CD14-positive monocyte (primary cell): ENCODE measurements at regions not wholly inside any gene's neighbourhood (a gene's known extent, or its start where the extent isn't known, plus 50 kb on each side); places are given as distances from the start of the nearest gene placed in this dataset.

ENCODE experiments used
- DNase-seq, 3 donors: peaks; one replicate each; pipeline ENCODE4 v3.0.0-alpha.2; 2011 to 2022
- H2AFZ ChIP-seq: 2 replicates; pipeline ENCODE4 v1.6.0; 2012; ENCODE audit warnings: mild to moderate bottlenecking, low read depth, low read length, inconsistent platforms; ENCODE audit not compliant: insufficient read depth, poor library complexity, severe bottlenecking
- H3K27ac ChIP-seq, 2 donors: 1 replicate in 1 of 2; 2 replicates in 1 of 2; pipeline ENCODE4 v1.5.1; 2012 to 2013; ENCODE audit warnings: low read length in 2 of 2, control low read depth in 1 of 2, inconsistent platforms in 1 of 2, low read depth in 1 of 2, mild to moderate bottlenecking in 1 of 2
- H3K27me3 ChIP-seq, 2 donors: one replicate each; pipeline versions ENCODE4 v1.6.0 to v1.6.1; 2011 to 2013; ENCODE audit warnings: low read length in 2 of 2; ENCODE audit not compliant: control insufficient read depth in 2 of 2, insufficient read depth in 2 of 2
- H3K36me3 ChIP-seq, 2 donors: replicated peaks in 1 of 2; 1 replicate in 1 of 2; 2 replicates in 1 of 2; pipeline versions ENCODE4 v1.5.1 to v1.6.1; 2012 to 2013; ENCODE audit warnings: low read length in 2 of 2, control low read depth in 1 of 2, inconsistent platforms in 1 of 2, mild to moderate bottlenecking in 1 of 2; ENCODE audit not compliant: insufficient read depth in 2 of 2, control insufficient read depth in 1 of 2
- H3K4me1 ChIP-seq, 2 donors: 1 replicate in 1 of 2; 2 replicates in 1 of 2; pipeline versions ENCODE4 v1.5.1 to v1.6.1; 2012 to 2013; ENCODE audit warnings: low read length in 2 of 2, control low read depth in 1 of 2, inconsistent platforms in 1 of 2, mild to moderate bottlenecking in 1 of 2, moderate library complexity in 1 of 2; ENCODE audit not compliant: insufficient read depth in 2 of 2, control insufficient read depth in 1 of 2
- H3K4me2 ChIP-seq: replicated peaks from 2 replicates; pipeline ENCODE3; 2012; ENCODE audit warnings: low read length, moderate library complexity, mild to moderate bottlenecking; ENCODE audit not compliant: poor library complexity, severe bottlenecking; ENCODE audit errors: extremely low read depth
- H3K4me3 ChIP-seq, 3 experiments: fragments of 200-600 bp in 1 of 3; sonication (generic) in 1 of 3; replicated peaks in 1 of 3; 1 replicate in 2 of 3; 2 replicates in 1 of 3; pipeline ENCODE4 v1.5.1; 2011 to 2013; ENCODE audit warnings: low read length in 3 of 3, mild to moderate bottlenecking in 3 of 3, control low read depth in 2 of 3, low read depth in 2 of 3, inconsistent platforms in 1 of 3, moderate library complexity in 1 of 3
- H3K79me2 ChIP-seq: 2 replicates; pipeline ENCODE4 v1.6.0; 2012; ENCODE audit warnings: mild to moderate bottlenecking, control low read depth, inconsistent platforms, low read length, moderate library complexity; ENCODE audit not compliant: insufficient read depth
- H3K9ac ChIP-seq: 2 replicates; pipeline ENCODE4 v1.6.0; 2017; ENCODE audit warnings: low read length, mild to moderate bottlenecking; ENCODE audit not compliant: insufficient read depth, poor library complexity, severe bottlenecking
- H3K9me3 ChIP-seq, 2 donors: replicated peaks in 1 of 2; 1 replicate in 1 of 2; 2 replicates in 1 of 2; pipeline versions ENCODE4 v1.5.1 to v1.6.1; 2012 to 2013; ENCODE audit warnings: low read length in 2 of 2, control low read depth in 1 of 2; ENCODE audit not compliant: control insufficient read depth in 1 of 2, insufficient read depth in 1 of 2
- H4K20me1 ChIP-seq: 2 replicates; pipeline ENCODE4 v1.6.0; 2012; ENCODE audit warnings: mild to moderate bottlenecking, low read length, control low read depth, moderate library complexity; ENCODE audit not compliant: insufficient read depth
- H3K27ac Mint-ChIP-seq, 7 donors: one replicate each; pipeline ENCODE4 v1.8.0; 2020; ENCODE audit warnings: mild to moderate bottlenecking in 7 of 7, mixed read lengths in 7 of 7, moderate library complexity in 6 of 7, inconsistent platforms in 2 of 7
- H3K27me3 Mint-ChIP-seq, 3 donors: one replicate each; pipeline ENCODE4 v1.8.0; 2021 to 2022; ENCODE audit warnings: low read depth in 3 of 3, mild to moderate bottlenecking in 3 of 3, mixed read lengths in 3 of 3, moderate library complexity in 3 of 3, inconsistent platforms in 1 of 3
- H3K36me3 Mint-ChIP-seq, 2 donors: one replicate each; pipeline ENCODE4 v1.8.0; 2020; ENCODE audit warnings: mixed read lengths in 2 of 2, inconsistent platforms in 1 of 2, mild to moderate bottlenecking in 1 of 2
- H3K4me1 Mint-ChIP-seq: one replicate; pipeline ENCODE4 v1.8.0; 2020; ENCODE audit warnings: mild to moderate bottlenecking, mixed read lengths
- H3K4me3 Mint-ChIP-seq, 2 donors: one replicate each; pipeline ENCODE4 v1.8.0; 2020; ENCODE audit warnings: mild to moderate bottlenecking in 2 of 2, mixed read lengths in 2 of 2, moderate library complexity in 1 of 2
- H3K9me3 Mint-ChIP-seq, 7 donors: one replicate each; pipeline ENCODE4 v1.8.0; 2020 to 2022; ENCODE audit warnings: mixed read lengths in 7 of 7, mild to moderate bottlenecking in 6 of 7, moderate library complexity in 6 of 7, inconsistent platforms in 2 of 7
- CTCF ChIP-seq: fragments of 200-600 bp; IDR thresholded peaks from one replicate; pipeline ENCODE4 v1.8.0; 2022; ENCODE audit warnings: antibody characterized with exemption, mild to moderate bottlenecking
- WGBS: methylation state at CpG from one replicate; pipeline ENCODE4 v1.1.5; 2013; ENCODE audit warnings: missing lambda C conversion rate; ENCODE audit not compliant: insufficient coverage; 5-methylcytosine and 5-hydroxymethylcytosine counted together
- intact Hi-C, 2 donors: fragments of 100-400 bp; cut with micrococcal nuclease; formaldehyde crosslinking; loops; one replicate each; pipeline versions ENCODE4 v1.15.0 to v1.15.1; 2023

- H3K27me3 ChIP-seq: no peaks in the 10 kb centered on the region
- no peaks in the 10 kb centered on the region for H3K36me3 Mint-ChIP-seq
- H3K27ac Mint-ChIP-seq: peak overlapping the region in 1 of 7 donors; percentile 56
- peaks cover 47% of the 10 kb centered on the region for H3K4me1 Mint-ChIP-seq
- no peak overlapping the region for H3K4me3 Mint-ChIP-seq
- no peak overlapping the region for H3K4me2 ChIP-seq
- 92% methylated on average over 17 of the region's 20 CpGs for WGBS
- intact Hi-C loops: no loop called here
- H3K9ac ChIP-seq: no peak overlapping the region
- no peaks in the 10 kb centered on the region for H3K79me2 ChIP-seq
- H3K27me3 Mint-ChIP-seq: peaks cover 2 to 11% (median 6%) of the 10 kb centered on the region in 3 donors
- no peak overlapping the region for H2AFZ ChIP-seq
- no peak for TF ChIP-seq CTCF
- no peak overlapping the region for H3K4me3 ChIP-seq
- peaks cover 0 to 5% (median 0%) of the 10 kb centered on the region in 7 donors for H3K9me3 Mint-ChIP-seq
- H4K20me1 ChIP-seq: no peaks in the 10 kb centered on the region
- DNase-seq: no peak
- no peaks in the 10 kb centered on the region for H3K9me3 ChIP-seq
- H3K27ac ChIP-seq: no peak overlapping the region
- no peaks in the 10 kb centered on the region for H3K36me3 ChIP-seq
- peaks cover 27% of the 10 kb centered on the region in 2 donors for H3K4me1 ChIP-seq
Observed at GRCh38 chr7:47636433-47637175, 54.7 kb upstream of the TNS3 start.

GRCh38 chr7:47636081-47636432 lies 54.1 kb upstream of the TNS3 start:
- Histone ChIP-seq H3K4me3 (no peak overlapping the region), H3K27me3 (no peaks in the 10 kb centered on the region), H2AFZ (no peak overlapping the region), H3K79me2 (no peaks in the 10 kb centered on the region), H4K20me1 (no peaks in the 10 kb centered on the region), H3K4me2 (no peak overlapping the region), H3K9ac (no peak overlapping the region), H3K4me1 (peaks cover 28 to 30% of the 10 kb centered on the region in 2 donors), H3K9me3 (no peaks in the 10 kb centered on the region), H3K27ac (no peak overlapping the region), H3K36me3 (no peaks in the 10 kb centered on the region)
- Mint-ChIP-seq H3K4me1 (peaks cover 51% of the 10 kb centered on the region), H3K27me3 (peaks cover 2 to 11% (median 6%) of the 10 kb centered on the region in 3 donors), H3K27ac (no peak overlapping the region), H3K9me3 (peaks cover 0 to 5% (median 0%) of the 10 kb centered on the region in 7 donors), H3K36me3 (no peaks in the 10 kb centered on the region), H3K4me3 (no peak overlapping the region)
- 52% methylated on average over 3 of the region's 4 CpGs for WGBS
- intact Hi-C loops: no loop called here
- TF ChIP-seq CTCF: no peak
- DNase-seq: no peak
